Tibial nerve (tissue), 4 donors: ENCODE measurements at regions not wholly inside any gene's neighbourhood (a gene's known extent, or its start where the extent isn't known, plus 50 kb on each side); places are given as distances from the start of the nearest gene placed in this dataset.

ENCODE experiments used
- EP300 ChIP-seq, 2 donors: sonication (generic); formaldehyde crosslinking; IDR thresholded peaks; one replicate each; pipeline ENCODE4 v1.6.1; 2017; ENCODE audit warnings: antibody characterized with exemption in 2 of 2, mild to moderate bottlenecking in 1 of 2
- POLR2A ChIP-seq, 2 donors: fragments of 450-650 bp; IDR thresholded peaks; one replicate each; pipeline ENCODE4 v1.6.1; 2017; ENCODE audit warnings: antibody characterized with exemption in 2 of 2, mild to moderate bottlenecking in 2 of 2, moderate library complexity in 2 of 2
- TF ChIP-seq, protein P1 (sequence below), 5 experiments: fragments of 200-600 bp in 3 of 5; fragments of 450-650 bp in 2 of 5; sonication (generic) in 3 of 5; IDR thresholded peaks; one replicate each; pipeline ENCODE4 v1.5.1; 2016 to 2019; ENCODE audit warnings: antibody characterized with exemption in 5 of 5, mild to moderate bottlenecking in 3 of 5, moderate library complexity in 2 of 5

DNA sequence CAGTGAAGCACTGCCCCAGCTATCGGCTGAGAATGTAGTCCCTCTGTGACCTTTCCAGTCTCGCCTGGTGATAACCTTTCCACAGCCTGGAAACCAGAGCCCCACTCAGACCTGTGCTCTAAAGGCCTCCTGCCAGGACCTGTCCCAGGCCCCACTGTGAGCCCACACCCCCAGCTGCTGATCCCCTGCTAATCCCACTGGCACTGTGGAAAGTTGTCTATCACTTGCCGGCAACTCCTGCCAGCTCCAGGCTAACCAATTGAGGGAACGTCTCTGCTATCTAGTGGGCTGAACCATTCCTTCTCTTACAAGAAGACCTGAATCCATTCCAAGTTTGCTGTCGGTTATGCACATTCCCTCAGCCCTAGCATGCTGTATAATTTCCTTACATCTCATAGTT is 328.2 kb downstream of the FAM181B start:
- TF ChIP-seq, protein P1, sequence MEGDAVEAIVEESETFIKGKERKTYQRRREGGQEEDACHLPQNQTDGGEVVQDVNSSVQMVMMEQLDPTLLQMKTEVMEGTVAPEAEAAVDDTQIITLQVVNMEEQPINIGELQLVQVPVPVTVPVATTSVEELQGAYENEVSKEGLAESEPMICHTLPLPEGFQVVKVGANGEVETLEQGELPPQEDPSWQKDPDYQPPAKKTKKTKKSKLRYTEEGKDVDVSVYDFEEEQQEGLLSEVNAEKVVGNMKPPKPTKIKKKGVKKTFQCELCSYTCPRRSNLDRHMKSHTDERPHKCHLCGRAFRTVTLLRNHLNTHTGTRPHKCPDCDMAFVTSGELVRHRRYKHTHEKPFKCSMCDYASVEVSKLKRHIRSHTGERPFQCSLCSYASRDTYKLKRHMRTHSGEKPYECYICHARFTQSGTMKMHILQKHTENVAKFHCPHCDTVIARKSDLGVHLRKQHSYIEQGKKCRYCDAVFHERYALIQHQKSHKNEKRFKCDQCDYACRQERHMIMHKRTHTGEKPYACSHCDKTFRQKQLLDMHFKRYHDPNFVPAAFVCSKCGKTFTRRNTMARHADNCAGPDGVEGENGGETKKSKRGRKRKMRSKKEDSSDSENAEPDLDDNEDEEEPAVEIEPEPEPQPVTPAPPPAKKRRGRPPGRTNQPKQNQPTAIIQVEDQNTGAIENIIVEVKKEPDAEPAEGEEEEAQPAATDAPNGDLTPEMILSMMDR (IDR thresholded peaks at IDR 0.05) = no peak
- TF ChIP-seq EP300 (IDR thresholded peaks at IDR 0.05) (no peak), POLR2A (IDR thresholded peaks at IDR 0.05) (no peak)
